ENCODE measurements at regions not wholly inside any gene's neighbourhood (a gene's known extent, or its start where the extent isn't known, plus 50 kb on each side); places are given as distances from the start of the nearest gene placed in this dataset.

GRCh38 chr2:22487036-22487435 lies 897.9 kb upstream of the KLHL29 start:
- no peak for TF ChIP-seq EZH2 (IDR thresholded peaks at IDR 0.05; ENCODE audit: borderline replicate concordance, low read depth, low read length, severe bottlenecking)
- TF ChIP-seq, protein P1, sequence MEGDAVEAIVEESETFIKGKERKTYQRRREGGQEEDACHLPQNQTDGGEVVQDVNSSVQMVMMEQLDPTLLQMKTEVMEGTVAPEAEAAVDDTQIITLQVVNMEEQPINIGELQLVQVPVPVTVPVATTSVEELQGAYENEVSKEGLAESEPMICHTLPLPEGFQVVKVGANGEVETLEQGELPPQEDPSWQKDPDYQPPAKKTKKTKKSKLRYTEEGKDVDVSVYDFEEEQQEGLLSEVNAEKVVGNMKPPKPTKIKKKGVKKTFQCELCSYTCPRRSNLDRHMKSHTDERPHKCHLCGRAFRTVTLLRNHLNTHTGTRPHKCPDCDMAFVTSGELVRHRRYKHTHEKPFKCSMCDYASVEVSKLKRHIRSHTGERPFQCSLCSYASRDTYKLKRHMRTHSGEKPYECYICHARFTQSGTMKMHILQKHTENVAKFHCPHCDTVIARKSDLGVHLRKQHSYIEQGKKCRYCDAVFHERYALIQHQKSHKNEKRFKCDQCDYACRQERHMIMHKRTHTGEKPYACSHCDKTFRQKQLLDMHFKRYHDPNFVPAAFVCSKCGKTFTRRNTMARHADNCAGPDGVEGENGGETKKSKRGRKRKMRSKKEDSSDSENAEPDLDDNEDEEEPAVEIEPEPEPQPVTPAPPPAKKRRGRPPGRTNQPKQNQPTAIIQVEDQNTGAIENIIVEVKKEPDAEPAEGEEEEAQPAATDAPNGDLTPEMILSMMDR (IDR thresholded peaks at IDR 0.05; ENCODE audit: borderline replicate concordance, extremely low read depth, low read length, poor library complexity, severe bottlenecking) = no peak

Measured in DND-41 (cell line).